NCI-H2196 treated with DMSO at 0.1 percent for 48 hours (cell line): ENCODE measurements at regions not wholly inside any gene's neighbourhood (a gene's known extent, or its start where the extent isn't known, plus 50 kb on each side); places are given as distances from the start of the nearest gene placed in this dataset.
A peak's percentile ranks its signal among the peaks of the same experiment; 100 is the strongest.

Experiments
- DNase-seq: peaks from one replicate; lab custom pipeline; 2025; ENCODE audit not compliant: unreplicated experiment; lab: John Stamatoyannopoulos, UW

DNA sequence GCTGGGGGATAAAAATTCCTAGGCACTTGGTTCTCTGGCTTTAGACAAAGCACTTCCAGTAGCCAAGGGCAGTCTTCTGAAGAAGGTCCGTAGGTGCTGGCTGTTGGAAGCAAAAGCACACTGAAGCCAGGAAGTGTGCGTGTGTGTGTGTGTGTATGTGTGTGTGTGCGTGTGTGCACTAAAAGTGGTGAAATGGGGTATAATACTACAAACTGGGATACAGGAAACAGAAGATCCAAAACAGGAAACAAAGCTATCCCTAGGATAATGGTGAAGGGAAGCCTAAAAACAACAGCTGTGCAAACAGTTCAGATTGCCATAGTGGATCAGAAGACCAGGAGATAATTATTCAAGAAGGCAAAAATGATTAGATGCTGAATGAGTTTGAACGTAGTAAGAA, 103.4 kb downstream of the IL20RB start:
- no peak for DNase-seq

DNA sequence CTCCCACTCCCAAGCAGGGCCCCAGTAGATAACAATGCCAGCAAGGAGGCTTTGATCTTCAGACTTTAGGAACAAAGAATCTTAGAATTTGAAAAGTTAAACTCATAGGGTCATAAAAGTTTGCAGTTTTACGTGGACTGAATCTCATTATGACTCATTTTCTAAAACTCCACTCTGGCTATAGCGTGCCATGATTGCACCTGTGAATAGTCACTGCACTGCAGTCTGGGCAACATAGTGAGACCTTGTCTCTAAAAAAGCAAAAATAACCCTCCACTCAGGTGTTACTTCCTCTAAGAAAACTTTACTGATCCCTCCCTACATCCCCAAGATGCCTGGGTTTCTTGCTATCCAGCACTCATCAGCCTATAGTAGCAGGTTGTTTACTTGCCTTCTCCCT, 104.5 kb downstream of the IL20RB start:
- no peak for DNase-seq

DNA sequence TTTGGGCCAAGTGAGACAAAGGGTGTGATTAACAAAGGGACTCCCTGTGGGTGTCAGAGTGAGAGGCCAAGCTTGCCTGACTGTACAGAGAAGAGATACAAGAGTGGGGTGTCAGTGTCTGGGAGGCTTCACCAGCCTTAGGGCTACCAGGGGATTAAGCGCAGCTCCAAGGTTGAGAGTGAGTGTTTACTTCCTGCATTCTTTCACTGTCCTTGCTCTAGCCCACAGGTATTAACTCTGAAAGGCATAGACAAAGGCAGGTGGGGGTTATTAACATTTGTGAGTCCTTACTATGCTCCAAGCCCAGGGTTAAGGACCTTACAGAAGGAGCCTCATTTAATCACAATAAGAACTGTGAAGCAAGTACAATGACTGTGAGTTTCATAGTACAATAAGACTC, 107.6 kb downstream of the IL20RB start:
- DNase-seq = no peak

DNA sequence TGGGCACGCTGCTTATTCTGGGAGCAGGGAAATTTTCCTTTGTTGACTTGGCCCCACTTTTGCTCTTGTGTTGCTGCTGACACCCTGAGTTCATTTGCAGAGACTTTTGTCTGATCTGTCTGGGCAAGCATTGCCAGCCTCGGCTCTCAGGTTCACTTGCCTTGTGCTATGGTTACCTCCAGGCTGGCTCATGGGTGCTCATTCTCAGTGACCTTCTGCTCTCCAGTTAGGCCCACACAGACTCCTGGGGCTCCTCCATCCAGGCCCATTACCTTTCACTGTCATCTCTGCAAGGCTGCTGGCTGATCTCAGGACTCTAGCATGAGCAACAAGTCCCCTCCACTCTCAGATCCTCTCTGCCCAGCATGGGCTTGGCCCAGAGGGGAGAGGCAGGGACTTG, 108.3 kb downstream of the IL20RB start:
- DNase-seq = no peak

DNA sequence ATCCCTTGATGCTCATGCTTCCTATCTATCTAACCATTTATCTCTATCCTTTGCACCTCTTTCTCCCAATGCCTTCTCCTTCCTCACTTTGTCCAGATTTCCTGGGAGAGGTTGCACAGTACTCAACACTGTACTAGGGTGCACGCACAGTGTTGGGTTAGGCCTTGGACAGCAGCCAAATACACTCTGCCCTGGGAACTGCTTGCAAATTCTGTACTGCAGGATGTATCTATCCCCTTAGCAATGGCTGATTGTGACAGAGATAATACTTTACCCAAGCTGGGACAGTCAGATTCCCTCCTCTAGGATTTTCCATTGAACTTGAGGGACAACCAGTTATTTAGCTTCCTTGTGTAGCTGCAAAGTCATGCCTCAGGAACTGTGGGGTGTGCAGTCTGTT, 113.3 kb downstream of the IL20RB start:
- no peak for DNase-seq

DNA sequence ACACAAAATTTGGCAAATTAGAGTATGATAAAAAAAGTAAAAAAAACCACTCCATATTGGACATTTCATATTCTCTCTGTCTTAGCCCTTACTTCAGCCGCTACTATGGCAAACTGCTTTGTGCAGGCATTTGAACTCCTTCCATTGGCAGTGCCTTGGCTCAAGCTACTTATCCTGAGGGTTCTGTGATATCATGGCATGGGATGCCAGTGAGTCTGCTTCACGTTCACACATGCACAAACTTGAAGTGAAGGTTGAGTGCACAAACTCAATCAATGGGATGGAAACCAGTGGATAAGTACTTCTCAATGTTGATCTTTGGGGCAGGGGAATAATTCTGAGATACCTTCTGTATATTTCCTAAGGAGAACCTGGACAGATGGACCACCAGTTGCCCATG, 117.2 kb downstream of the IL20RB start:
- DNase-seq = no peak

DNA sequence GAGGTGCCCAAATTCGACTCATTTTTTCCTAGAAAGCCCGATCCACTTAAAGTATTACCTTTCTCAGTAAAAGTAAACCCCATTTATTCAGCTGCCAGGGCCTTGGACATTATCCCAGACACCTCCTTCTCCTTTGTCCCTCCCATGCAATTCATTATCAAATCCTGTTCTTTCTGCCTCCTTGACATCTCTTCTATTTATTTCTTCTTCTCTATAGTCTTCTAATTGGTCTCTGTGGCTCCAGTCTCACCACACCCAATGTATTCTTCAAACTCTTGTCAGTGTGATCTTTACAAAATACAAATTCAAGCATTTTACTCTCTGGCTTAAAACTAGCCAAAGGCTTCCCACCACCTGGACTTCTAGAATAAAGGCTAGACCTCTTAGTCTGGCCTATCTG, 120.3 kb downstream of the IL20RB start:
- no peak for DNase-seq

DNA sequence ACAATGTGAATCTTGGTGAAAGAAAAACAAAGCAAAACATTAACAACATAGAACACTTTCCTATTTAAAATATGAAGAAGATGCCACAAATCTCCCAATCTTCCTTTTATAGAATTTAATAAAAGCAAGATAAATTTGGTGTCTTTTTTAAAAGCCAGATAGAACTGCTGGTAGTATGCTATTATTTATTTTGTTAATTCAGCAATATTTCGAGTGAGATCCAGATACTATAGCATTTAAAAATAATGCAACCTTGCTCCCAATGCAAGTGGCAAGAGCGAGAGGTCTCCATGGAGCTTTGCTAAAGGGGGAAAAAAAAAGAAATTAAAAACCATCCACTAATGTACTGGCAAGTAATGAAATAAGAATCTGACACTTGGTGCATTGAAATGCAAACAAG, 121.8 kb downstream of the IL20RB start:
- DNase-seq = no peak

DNA sequence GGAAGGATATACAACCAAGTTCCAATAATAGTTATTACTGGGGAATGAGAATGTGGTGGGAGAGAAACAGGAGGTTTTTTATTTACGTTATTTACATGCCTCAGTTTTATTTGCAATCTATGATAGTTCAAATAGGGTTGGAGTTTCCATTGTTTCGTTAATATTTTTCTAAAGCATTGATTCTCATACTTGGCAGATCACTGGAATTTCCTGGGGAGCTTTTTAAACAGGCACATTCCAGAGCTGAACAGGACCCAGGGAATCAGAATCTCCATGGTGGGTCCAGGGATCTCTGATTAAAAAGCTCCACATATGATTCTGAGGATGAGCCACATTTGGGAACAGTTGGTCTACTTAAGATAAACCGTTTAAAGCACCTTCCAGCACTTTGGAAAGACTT, 123.9 kb downstream of the IL20RB start:
- DNase-seq = no peak

DNA sequence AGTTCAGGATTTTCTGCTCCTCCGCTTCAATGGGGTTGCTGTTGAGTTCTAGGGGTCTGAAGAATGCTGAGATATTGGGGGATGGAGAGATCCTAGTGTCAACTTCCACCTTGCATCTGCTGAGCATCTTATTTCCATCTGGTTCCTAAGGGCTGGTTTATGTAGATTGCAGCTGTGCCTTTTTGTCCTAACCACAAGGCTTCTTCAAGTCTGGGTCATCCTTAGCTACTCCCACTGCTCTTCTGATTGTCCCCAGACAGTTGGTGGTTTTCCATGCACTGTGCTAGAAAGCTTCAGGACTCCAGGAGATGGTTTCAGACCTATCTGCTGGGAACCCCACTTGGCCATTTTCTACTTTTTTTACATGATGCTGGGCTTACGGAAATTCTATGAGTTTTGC, 125.0 kb downstream of the IL20RB start:
- no peak for DNase-seq

DNA sequence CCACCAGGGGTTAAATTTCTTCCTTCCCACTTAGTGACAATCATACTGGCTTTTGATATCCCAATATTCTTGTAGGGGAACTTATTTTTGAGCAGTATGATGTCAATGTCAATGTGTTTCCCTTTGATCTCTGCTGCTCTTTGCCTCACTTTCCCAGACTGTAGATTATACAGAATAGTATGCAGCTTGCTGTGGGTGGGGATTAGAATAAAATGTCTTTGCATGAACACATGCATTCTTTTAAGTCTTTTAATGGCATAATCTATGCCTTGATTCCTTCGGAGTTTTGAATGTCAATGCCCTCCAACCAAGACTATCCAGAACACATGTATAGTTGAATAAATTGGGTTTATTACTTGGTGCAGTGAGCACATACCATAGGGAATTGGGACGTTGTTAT, 125.5 kb downstream of the IL20RB start:
- DNase-seq = no peak

DNA sequence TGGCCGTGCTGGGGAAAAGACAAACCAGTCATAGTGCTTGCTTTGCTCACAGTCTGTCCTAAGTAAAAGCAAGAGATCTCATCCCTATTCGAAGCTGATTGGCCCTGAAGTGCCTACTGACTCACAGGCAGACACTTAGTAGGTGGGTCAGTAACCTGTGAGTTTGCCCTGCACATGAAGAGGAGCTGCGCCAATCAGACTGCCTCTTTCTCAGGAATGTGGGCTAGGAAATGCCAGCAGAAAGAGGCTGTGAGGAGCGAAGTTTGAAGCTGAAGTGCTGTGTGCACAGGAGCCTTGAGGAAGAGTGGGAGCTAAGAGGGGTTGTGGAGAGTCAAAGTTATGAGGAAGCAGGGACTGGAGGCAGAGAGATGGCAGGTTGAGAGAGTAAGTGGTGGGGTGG, 126.8 kb downstream of the IL20RB start:
- no peak for DNase-seq

DNA sequence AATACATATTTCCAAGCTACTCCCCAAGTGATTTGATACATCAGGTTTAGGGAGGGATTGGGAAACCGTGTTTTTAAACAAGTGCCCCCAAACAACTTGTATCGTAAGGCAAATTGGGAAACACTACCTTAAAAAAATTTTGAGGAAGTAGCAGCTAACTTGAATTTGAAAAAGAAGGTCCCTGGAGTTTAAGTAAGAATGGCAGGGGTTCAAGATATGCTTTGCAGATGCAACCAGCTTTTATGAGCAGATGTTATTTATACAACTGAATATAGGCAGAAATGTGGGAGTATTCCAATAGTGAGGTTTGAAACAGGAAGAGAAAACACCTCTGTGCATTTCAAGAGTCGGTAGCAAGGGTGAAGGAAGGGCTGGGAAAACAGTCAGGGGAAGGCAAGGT, 139.6 kb downstream of the IL20RB start:
- no peak for DNase-seq

DNA sequence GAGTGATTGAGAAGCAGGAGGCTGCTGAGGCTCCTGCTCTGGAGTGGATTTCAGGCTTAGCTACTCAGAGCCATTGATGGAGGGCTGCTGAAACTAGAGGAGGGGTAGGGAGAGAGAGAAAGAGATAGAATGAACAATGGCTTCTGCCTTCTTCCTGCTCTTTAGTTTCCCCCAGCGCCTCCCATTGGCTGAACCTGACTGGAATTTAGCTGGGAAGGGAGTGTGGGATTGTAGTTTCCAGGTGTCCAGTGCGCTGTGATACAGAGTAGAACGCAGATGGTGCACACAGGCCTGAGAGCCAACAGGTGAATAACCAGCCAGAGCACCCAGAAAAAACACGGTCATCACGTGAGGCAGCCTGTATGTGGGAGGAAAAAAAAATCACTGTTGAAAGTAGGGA, 140.1 kb downstream of the IL20RB start:
- no peak for DNase-seq

DNA sequence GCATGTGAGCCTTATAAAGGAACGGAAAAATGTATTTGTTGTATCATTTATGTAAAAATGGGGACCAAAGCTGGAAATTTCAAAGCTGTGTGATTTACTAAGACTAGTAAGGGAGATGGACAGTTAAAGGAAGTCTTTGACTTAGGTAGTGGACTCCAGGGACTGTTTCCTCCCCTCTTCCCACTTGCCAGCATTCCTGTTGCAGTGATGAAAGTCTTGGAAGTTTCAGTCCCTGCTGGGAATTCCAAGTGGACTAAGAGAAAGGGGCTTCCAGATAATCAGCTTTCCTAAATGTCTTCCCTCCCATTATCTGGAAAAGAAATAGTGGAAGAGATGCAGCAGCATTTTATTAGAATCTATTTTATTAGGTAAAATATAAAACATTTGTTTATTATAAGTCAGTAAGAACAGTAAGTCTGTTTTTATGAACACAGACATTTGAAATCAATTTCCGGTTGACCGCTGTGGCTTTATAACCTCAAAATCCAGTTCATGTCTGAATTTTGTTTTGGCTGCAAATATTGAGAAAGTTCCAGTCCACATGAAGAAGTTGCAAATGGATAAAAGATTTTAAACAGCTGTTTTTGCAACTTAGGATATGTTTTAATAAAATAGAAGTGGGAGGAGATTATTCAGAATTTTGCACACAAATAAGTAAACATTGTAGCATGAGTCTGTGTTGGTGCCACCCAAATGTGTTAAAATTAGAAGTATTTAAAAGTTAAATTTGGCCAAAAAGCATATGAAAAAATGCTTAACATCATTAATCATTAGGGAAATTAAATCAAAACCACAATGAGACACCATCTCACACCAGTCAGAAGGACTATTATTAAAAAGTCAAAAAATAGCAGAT, 141.8 kb downstream of the IL20RB start:
- DNase-seq = no peak

DNA sequence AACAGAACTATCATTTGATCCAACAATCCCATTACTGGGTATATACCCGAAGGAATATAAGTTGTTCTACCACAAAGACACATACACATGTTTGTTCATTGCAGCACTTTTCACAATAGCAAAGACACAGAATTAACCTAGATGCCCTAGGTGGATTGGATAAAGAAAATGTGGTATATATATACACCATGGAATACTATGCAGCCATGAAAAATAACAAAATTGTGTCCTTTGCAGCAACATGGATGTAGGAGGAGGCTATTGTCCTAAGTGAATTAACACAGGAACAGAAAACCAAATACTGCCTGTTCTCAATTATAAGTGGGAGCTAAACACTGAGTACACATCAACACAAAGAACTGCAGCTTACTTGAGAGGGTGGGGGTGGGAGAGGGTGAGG, 142.5 kb downstream of the IL20RB start:
- DNase-seq = no peak

DNA sequence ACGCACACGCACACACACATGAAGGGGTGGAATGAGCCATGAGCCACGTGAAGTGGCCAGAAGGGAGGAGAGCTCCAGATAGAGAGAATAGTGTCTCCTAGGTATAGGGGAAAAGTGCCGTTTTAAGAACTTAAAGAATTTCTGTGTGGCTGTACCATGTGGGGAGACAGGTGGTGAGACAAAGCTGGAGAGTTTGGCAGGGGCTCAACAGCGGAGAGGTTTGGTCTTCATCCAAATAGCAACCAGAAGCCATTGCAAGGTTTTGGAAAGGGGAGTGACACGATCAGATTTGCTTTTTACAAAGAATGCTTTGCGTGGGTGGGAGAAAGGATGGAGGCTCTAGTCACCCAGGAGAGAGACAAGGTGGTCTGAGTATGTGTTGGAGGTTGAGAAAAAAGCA, 146.0 kb downstream of the IL20RB start:
- DNase-seq = no peak

DNA sequence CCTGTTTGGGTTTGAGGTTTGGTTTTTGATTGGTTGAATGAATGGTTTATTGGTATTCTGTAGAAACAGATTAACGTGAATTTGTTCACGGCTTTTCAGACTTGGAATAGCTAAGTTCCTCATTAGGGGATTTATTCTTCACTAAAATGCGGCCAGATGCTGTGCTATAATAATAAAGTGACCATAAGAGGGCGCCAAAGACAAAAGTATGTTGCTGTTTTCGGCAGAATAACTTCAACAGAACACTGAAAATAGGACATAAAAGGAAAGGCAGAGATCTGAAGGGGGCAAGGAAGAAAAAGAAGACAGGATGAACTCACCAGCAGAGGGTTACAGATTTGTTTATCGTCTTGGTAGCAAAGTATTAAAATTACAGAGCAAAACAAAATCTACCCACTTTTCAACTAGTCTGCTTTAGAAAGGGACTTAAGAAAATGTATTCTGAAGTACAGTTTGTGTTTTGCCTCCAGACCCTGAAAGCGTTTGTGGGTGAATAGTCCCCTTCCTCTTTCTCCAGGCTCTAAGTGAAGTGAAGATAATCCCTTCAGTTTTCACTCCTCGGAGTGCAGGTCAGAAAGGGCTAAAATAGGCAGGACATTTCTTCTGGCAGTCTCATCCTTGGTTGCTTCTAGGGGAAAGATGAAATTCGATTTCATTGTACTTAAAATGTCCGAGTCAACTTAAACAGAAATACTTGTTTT, 147.6 kb downstream of the IL20RB start:
- DNase-seq = peak; percentile 53

DNA sequence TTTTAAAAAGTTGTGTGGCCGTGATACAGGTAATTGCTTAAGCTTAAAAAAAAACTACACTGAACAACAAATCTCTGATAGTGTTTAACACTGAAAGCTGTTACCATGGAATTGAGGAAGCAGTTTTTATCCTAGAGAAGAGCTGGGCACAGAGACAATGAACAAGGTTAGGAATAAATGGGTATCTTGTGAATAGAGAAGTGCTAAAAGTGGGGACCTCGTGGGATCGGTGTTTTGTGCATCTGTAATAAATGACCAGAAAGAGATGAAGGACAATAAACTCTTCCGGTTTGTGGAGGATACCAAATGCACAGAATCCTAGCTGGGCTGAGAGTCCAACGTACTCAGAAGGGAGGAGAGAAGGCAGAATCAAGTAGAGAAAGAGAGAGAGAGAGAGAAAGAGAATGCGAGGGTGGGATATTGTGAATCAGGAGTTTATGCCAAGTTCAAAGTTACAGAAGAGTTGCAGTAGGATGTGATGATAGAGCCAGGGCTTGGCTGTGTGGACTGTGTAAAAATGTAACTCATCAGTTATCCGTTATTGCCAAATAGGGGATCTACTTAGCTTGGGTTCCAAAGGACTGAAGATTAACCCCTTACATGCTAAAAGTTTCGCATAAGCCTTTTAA, 148.9 kb downstream of the IL20RB start:
- DNase-seq = no peak

DNA sequence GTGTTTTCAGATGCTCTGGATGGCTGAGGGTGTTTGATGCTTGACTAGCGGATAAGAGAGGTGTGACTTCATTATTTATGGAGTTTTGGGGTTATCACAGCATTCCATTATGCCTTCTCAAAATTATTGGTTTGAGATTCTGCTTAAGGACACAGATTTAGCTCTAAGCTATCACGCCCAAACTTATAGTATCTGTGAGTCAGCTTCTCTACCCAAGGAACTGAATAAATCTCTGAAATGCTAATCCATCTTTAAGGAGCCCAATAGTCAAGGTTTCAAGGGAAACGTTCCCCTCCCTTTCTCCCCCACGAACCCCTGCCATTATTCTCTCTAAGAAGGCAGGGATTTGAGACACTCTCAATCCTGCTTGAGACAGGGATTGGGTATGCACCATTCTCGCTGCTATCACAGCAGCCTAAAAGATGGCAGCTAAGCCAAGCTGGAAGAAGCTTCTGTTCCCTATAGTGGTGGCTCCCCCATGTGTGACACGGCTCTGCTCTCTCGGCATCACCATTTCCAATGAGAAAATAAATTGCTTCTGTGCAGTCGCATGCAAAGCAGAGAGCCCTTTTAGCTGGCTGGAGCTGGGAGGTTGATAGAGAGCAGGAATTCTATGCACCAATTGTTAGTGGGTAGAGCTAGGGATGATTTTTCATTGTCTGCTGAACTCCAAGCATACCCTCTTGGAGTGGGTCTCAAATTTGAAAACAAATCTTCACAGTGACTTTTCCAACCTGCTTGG, 151.1 kb downstream of the IL20RB start:
- DNase-seq = no peak

DNA sequence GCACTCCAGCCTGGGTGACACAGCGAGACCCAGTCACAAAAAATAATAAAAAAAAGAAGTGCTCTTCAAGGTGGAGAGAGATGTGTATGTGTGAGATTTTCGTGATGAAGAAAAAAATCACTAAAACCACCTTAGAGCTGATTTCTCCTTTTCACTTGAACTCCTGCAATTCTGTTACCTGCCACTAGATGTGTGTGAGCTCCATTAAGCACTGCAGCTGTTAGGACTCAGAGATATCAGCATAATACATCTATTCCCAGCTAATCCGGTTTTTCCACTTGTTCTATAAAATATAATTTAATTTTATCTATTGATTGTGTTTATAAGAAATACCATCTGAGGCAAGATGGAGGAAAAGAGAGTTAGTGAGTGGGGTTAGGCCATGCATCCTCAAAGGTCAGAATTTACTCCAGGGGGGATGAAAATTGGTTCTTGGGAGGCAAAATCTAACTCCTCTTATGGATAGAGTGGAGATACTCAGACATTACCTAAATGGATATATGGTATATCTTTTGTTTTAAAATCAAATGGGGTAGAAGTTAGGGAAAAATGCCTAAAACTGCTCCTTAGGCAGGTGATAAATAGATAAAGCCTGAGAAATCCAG, 152.7 kb downstream of the IL20RB start:
- DNase-seq = peak; percentile 7
